Spleen (tissue), 7 donors: ENCODE measurements at regions not wholly inside any gene's neighbourhood (a gene's known extent, or its start where the extent isn't known, plus 50 kb on each side); places are given as distances from the start of the nearest gene placed in this dataset.

Experiments used
- POLR2AphosphoS5 ChIP-seq, 3 donors: sonication (generic); formaldehyde crosslinking; IDR thresholded peaks; one replicate each; pipeline ENCODE4 v1.5.1; 2017; ENCODE audit warnings: antibody characterized with exemption in 3 of 3
- TF ChIP-seq, protein P1 (sequence below), 11 experiments: fragments of 200-600 bp in 7 of 11; fragments of 450-650 bp in 4 of 11; sonication (generic) in 4 of 11; IDR thresholded peaks in 8 of 11; conservative IDR thresholded peaks in 3 of 11; 1 replicate in 7 of 11; 2 replicates in 4 of 11; pipeline versions ENCODE4 v1.4.0 to v1.8.0; 2016 to 2021; ENCODE audit warnings: antibody characterized with exemption in 11 of 11, inconsistent platforms in 4 of 11, mild to moderate bottlenecking in 1 of 11
- donor health status: DM: no; HTN: no; CAD: no; lungs with moderate emphysema.
- donor health status: DM: no; HTN: no; CAD: no.
- donor health status: DM: no; HTN: no; CAD: no.

DNA sequence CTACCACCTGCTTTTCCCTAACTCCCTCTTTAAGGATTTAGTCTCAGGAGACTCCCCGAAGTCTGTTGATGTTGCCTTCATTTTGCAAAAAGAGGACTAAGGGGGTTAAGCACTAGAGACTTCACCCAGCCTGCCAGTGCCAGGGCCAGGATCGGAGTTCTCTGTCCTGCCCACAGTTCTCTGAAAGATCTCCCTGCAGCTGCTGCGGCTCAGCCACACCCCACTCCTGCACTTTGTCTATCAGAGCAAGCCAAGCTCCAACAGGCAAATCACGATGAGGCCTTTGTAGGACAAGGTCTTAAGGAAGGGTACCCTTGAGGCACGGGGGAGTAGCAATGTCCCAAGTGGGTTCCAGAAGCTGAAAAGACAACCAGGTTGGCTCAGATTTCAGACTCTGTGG is 148.8 kb upstream of the EGLN3 start:
- TF ChIP-seq, protein P1, sequence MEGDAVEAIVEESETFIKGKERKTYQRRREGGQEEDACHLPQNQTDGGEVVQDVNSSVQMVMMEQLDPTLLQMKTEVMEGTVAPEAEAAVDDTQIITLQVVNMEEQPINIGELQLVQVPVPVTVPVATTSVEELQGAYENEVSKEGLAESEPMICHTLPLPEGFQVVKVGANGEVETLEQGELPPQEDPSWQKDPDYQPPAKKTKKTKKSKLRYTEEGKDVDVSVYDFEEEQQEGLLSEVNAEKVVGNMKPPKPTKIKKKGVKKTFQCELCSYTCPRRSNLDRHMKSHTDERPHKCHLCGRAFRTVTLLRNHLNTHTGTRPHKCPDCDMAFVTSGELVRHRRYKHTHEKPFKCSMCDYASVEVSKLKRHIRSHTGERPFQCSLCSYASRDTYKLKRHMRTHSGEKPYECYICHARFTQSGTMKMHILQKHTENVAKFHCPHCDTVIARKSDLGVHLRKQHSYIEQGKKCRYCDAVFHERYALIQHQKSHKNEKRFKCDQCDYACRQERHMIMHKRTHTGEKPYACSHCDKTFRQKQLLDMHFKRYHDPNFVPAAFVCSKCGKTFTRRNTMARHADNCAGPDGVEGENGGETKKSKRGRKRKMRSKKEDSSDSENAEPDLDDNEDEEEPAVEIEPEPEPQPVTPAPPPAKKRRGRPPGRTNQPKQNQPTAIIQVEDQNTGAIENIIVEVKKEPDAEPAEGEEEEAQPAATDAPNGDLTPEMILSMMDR (IDR thresholded peaks at IDR 0.05 in 8 of 11, conservative IDR thresholded peaks at IDR 0.05 in 3 of 11), result no peak
- TF ChIP-seq POLR2AphosphoS5 (IDR thresholded peaks at IDR 0.05), result no peak
